AG04450 (cell line): ENCODE measurements at regions not wholly inside any gene's neighbourhood (a gene's known extent, or its start where the extent isn't known, plus 50 kb on each side); places are given as distances from the start of the nearest gene placed in this dataset.

ENCODE experiments used
- CTCF ChIA-PET: fragments of 300-600, 350-600 bp; formaldehyde crosslinking; extraction: SDS; loops from one replicate; lab custom pipeline; 2022; ENCODE audit warnings: antibody characterized with exemption, inconsistent platforms; lab: Charles Lee
- POLR2A ChIA-PET: fragments of 350-600 bp; formaldehyde crosslinking; extraction: SDS; loops from one replicate; lab custom pipeline; 2021; ENCODE audit warnings: antibody characterized with exemption, inconsistent platforms; lab: Yijun Ruan, JAX
- DNase-seq: peaks from one replicate; pipeline ENCODE4 v3.0.0-alpha.2; 2011; ENCODE audit warnings: low read depth, low spot score
- H3K27ac ChIP-seq: one replicate; pipeline ENCODE4 v1.5.1; 2012; ENCODE audit warnings: low read depth, low read length, control low read depth
- H3K27me3 ChIP-seq: one replicate; pipeline ENCODE4 v1.6.0; 2012; ENCODE audit warnings: low read length; ENCODE audit not compliant: control insufficient read depth, insufficient read depth
- H3K4me3 ChIP-seq: 2 replicates; pipeline ENCODE4 v1.5.1; 2011; ENCODE audit warnings: mild to moderate bottlenecking, low read depth, low read length, control low read depth
- H3K9me3 ChIP-seq: 2 replicates; pipeline ENCODE4 v1.5.1; 2012; ENCODE audit warnings: low read length; ENCODE audit not compliant: control insufficient read depth, insufficient read depth
- CTCF ChIP-seq: IDR thresholded peaks from 2 replicates; pipeline ENCODE4 v1.5.1; 2011; ENCODE audit warnings: low read depth, low read length, control low read depth, inconsistent platforms

- H3K4me3 ChIP-seq: no peak overlapping the region
- DNase-seq: no peak
- H3K27ac ChIP-seq: no peak overlapping the region
- TF ChIP-seq CTCF: no peak
- CTCF ChIA-PET: no interaction called here
- H3K9me3 ChIP-seq: no peaks in the 10 kb centered on the region
- H3K27me3 ChIP-seq: no peaks in the 10 kb centered on the region
- POLR2A ChIA-PET: no interaction called here
These were observed 582.8 kb upstream of the ADGRB3 start for GRCh38 chr6:68052234-68052633.

GRCh38 chr6:68049562-68049961 lies 585.5 kb upstream of the ADGRB3 start:
- no peak for DNase-seq
- H3K27me3 ChIP-seq: no peaks in the 10 kb centered on the region
- H3K27ac ChIP-seq: no peak overlapping the region
- no peak overlapping the region for H3K4me3 ChIP-seq
- ChIA-PET CTCF (no interaction called here), POLR2A (no interaction called here)
- H3K9me3 ChIP-seq: no peaks in the 10 kb centered on the region
- TF ChIP-seq CTCF: no peak

GRCh38 chr6:68046756-68047155 lies 588.3 kb upstream of the ADGRB3 start:
- ChIA-PET POLR2A (no interaction called here), CTCF (no interaction called here)
- TF ChIP-seq CTCF: no peak
- Histone ChIP-seq H3K9me3 (no peaks in the 10 kb centered on the region), H3K27me3 (no peaks in the 10 kb centered on the region), H3K4me3 (no peak overlapping the region), H3K27ac (no peak overlapping the region)
- no peak for DNase-seq

- DNase-seq: no peak
- no peak for TF ChIP-seq CTCF
These were observed 588.8 kb upstream of the ADGRB3 start for GRCh38 chr6:68046302-68046701.

GRCh38 chr6:68045193-68045592 lies 589.9 kb upstream of the ADGRB3 start:
- CTCF ChIA-PET: no interaction called here
- H3K9me3 ChIP-seq: no peaks in the 10 kb centered on the region
- POLR2A ChIA-PET: no interaction called here
- no peaks in the 10 kb centered on the region for H3K27me3 ChIP-seq
- H3K4me3 ChIP-seq: no peak overlapping the region
- no peak for DNase-seq
- no peak overlapping the region for H3K27ac ChIP-seq
- no peak for TF ChIP-seq CTCF

More at GRCh38 chr6:68046302-68046701, 588.8 kb upstream of the ADGRB3 start:
- Histone ChIP-seq H3K27ac (no peak overlapping the region), H3K27me3 (no peaks in the 10 kb centered on the region), H3K9me3 (no peaks in the 10 kb centered on the region), H3K4me3 (no peak overlapping the region)
- ChIA-PET CTCF (no interaction called here), POLR2A (no interaction called here)
